ENCODE measurements at regions not wholly inside any gene's neighbourhood (a gene's known extent, or its start where the extent isn't known, plus 50 kb on each side); places are given as distances from the start of the nearest gene placed in this dataset.
"Not testable (repeated sequence)": the region's sequence is repeated elsewhere in the genome, so short reads cannot be mapped to it uniquely, and the experiment has no call there.

GRCh38 chr2:222760301-222760897 is 88.9 kb downstream of the MOGAT1 start:
- no peak for DNase-seq

- DNase-seq = no peak
Measured at GRCh38 chr2:222761888-222762287, 90.4 kb downstream of the MOGAT1 start.

DNA sequence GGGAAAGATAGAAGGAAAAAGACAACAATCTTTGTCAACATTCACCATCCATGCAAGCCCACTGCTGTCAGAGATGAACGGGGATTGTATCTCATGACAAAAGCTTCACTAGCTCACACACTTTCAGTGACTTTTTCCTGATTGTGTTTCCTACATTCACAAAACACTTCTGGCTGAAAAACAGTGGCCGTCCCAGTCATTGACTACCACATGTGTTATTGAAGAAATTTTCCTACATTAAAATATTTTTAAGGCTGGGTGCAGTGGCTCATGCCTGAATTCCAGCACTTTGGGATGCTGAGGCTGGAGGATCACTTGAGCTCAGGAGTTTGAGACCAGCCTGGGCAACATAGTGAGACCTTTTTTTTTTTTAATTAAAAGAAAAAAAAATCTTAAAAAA is 90.9 kb downstream of the MOGAT1 start:
- no peak for DNase-seq

- not testable (repeated sequence) for DNase-seq
Measured at GRCh38 chr2:222765883-222766282, 94.4 kb downstream of the MOGAT1 start.

DNA sequence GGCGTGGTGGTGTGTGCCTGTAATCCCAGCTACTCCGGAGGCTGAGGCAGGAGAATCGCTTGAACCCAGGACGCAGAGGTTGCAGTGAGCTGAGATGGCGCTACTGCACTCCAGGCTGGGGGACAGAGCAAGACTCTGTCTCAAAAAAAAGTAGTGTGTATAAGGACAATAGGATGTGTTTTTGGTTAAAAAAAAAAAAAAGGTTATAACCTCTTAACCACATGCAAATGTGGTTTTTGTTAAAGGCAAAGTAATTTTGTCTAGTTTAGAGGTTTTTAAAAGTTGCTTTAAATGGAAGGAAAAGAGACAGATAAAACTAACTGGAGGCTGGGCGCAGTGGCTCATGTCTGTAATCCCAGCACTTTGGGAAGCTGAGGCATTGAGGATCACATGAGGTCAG is 92.8 kb upstream of the ACSL3 start:
- DNase-seq = not testable (repeated sequence)

DNA sequence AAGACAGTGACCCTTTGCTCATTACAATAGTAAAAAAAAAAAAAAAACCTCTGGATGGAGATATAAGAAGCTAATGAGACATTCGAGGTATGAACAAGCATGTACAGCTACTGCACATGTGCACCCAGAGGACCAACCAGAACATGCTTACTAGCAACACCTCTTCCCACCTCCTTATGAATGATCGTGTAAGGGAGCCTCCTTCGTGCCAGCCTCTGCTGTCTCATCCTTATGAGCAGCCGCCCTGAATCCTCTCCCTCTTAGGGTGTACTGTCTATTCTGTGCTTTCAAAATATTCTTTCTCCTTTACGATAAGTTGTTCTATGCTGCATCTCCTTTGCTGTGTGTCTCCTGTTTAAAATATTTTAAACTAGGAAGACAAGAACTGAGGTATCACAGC is 91.4 kb upstream of the ACSL3 start:
- DNase-seq = no peak

GRCh38 chr2:222769941-222770340 is 90.9 kb upstream of the ACSL3 start:
- no peak for DNase-seq

- DNase-seq = no peak
Measured at GRCh38 chr2:222771832-222772231, 89.0 kb upstream of the ACSL3 start.

GRCh38 chr2:222774941-222775340 is 85.9 kb upstream of the ACSL3 start:
- DNase-seq = no peak

- DNase-seq = no peak
Measured at GRCh38 chr2:222776792-222777191, 84.0 kb upstream of the ACSL3 start.

- DNase-seq = no peak
Measured at GRCh38 chr2:222778400-222778799, 82.4 kb upstream of the ACSL3 start.

DNA sequence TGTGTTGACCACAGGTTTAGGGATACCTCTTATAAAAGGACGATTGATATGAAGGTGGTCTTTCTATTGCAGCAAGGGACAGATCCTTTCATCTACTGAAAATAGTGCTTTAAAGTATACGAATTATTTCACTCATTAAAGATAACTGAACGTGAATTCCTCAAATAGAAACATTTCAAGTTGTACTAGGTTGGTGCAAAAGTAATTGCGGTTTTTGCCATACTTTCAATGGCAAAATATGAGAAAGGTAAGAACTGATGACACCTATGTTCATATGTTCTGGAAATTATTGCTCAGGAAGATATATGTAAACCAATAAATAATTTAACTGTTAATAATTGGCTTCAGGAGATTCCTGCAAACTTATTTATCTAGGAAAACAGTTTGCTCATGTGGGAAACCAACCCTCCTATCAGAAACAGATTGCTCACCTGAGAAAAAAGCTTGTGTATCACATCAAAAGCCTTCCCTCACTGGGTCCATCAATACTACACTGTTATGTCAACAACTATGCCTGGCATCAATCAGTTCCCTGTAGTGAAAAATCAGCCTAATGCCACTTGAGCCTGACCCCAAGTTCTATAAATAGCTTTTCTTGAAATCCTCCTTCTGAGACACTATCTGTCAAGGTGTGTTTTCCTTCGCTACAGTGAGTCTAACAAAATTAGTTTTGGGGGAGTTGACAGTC is 81.5 kb upstream of the ACSL3 start:
- no peak for DNase-seq

- DNase-seq = no peak
Measured at GRCh38 chr2:222780051-222780450, 80.8 kb upstream of the ACSL3 start.

DNA sequence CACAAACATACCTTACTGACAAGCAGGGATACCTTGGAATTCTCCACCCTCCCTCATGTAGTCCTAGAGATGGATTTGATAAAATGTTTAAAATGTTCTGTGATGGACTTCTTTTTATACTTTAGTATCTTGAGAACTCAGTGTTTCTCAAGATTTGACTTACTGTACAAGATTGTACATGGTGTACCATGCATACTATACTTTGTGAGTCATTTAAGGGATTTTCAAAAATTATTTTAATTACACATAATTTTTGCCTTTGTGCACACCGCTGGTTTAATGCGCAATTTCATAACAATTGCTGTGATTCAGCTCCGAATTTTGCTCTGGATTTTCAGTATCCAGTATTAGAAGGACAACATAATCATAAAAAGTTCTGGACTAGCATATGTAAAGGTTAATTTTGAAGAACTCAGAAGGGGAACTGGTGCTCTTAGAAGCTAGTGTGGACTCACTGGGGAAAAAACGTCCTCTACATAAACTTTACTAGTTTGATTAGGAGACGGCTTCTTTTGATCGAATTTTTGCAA is 78.6 kb upstream of the ACSL3 start:
- no peak for DNase-seq

GRCh38 chr2:222783592-222783991 is 77.2 kb upstream of the ACSL3 start:
- DNase-seq = no peak

DNA sequence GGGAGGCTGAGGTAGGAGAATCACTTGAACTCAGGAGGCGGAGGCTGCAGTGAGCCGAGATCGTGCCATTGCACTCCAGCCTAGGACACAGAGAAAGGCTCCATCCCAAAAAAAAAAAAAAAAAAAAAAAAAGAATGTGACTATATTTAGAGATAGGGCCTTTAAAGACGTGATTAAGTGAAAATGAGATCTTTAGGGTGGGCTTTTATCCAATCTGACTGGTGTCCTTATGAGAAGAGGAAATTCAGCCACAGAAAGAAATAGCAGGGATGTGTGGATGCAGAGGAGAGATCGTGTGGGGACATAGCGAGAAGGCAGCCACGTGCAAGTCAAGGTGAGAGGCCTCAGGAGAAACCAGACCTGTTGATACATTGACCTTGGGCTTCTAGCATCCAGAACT is 69.9 kb upstream of the ACSL3 start:
- DNase-seq = no peak

DNA sequence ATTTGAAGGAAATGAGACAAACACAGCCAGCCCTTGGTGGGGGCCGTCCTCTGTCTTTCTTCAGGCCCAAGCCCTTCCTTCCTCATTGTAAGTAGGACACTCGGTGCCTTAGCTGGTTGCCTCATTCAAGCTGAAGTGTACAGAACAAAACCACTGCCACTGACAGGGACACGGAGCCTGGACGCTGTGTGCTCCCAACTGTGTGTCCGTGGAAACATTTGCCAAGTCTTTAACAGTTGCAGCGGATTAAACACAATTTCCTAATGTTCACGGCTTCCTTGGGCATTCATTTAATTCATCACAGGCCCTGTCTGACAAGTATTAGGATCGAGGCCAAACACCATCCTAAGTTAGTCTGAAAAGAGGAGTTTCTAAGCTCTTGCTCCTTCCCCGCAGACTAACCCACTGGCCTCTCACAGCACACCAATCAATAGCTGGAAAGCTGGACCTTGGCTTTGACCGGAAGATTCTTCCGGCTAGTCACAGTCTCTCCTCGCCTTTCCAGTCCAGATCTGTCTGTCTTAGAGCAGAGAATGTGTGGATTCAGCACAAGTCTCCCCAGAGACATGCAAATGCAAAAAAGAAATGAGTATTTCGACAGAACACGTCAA is 68.7 kb upstream of the ACSL3 start:
- DNase-seq = peak in 2 of 3 donors; percentile 27 to 51

DNA sequence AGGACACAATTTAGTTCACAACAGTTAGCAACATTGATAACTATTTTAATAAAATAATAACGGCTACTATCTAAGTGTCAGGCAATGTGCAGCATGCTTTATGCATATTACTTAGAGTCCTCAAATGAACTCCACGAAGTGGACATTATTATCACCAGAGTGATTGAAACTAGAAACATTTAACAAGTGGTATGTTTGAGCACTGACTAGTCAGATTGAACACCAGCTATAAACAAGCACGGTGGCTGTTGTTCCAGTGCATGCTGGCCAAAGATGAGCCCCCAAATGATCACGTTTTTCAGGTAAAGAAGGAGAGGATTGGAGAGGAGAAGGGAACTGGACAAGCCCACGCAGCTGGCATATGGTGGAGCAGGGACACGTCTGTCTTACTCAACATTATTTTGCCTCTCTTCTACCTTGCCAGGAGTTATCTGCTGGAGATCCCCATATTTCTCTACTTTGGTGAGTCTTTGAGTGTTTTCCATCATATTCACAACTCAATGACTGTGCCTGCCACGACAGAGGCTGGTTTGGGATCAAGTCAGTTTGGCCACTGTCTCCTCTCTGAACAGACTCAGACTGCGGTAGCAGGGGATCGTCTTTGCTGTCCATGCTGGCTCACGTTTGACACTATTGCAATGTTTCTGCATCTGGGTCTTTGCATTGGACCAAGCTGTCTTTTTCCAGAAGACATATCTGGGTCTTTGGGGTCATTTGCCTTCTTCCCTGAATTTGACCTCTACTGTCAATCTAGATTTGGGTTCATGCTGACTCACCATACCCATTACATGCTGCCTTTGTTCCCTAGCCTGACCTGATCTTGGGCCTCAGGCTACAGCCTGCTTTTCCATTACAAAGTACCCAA is 66.0 kb upstream of the ACSL3 start:
- DNase-seq = no peak

DNA sequence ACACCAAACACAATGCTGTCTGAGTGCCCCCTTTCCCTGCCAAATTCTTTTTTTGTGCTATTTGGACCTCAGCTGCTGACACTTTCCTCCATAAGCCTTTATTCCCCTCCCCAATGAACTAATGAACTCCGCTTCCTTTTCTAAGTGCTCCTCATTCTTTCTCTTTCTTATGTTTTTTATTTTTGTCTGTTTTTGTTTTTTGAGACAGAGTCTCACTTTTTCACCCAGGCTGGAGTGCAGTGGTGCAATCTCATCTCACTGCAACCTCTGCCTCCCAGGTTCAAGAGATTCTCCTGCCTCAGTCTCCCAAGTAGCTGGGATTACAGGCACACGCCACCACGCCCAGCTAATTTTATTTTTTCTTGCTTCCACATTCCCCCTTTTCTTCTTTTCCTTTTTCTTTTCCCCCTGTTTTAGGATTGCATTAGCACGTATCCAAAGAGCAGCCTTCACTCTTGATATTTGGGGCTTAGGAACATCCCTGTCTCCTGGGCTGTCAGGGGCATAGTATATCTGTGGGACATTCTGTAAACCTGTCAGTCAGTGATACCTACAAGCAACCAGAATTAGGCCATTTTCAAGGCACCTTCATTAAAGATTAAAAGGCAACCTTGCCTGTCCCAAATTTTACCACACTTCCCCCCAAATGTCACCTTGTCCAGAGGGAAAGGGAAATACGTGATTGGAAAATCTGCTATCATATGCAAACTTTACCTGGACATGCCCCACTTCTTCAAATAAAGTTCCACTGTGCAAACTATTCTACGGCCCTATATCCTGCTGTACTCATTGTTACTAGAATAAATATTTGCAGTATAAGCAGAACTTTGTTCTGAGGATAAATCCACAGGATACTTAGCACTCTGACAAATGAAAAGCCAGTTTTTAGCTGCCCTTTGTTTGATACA is 65.1 kb upstream of the ACSL3 start:
- DNase-seq = no peak

DNA sequence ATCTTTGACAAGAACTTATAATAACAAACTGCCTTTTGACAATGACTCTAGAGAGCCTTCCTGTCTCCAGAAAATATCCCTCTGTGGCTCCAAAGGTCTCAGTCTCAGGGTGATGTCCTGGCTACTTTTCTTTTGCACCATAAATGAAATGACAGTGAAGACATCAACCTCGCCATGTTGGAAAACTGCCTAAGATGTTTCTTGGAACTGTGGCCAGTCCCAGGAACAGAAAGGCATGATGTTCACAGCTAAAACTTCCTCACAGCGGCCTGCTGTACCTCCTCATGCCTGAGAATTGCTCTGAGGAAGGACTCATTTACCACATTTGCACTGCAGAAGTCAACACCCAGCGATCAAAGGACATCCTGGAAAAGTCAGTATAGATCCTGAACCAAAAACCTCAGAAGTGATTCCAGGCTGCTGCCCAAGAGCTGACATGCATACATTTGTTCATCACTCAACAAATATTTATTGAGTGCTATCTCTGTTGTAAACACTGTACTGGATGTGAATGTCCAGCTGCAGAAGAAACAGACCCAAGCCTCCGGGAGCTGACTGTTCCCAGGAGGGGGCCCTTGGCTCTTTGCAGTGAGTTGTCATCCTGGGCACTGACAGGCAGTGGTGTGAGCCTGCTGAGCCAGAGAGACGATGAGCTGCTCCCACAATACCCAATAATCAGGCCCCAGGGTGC is 64.3 kb upstream of the ACSL3 start:
- DNase-seq = peak in 1 of 3 donors; percentile 10

- DNase-seq = no peak
Measured at GRCh38 chr2:222797261-222797660, 63.6 kb upstream of the ACSL3 start.
